Karpas-422 (cell line): ENCODE measurements at regions not wholly inside any gene's neighbourhood (a gene's known extent, or its start where the extent isn't known, plus 50 kb on each side); places are given as distances from the start of the nearest gene placed in this dataset.

ENCODE experiments used
- DNase-seq: peaks from one replicate; pipeline ENCODE4 v3.0.0-alpha.2; 2015
- H2AFZ ChIP-seq: fragments of 200-600 bp; sonication (generic); 2 replicates; pipeline ENCODE4 v1.6.1; 2014; ENCODE audit warnings: antibody characterized with exemption, low read length, mixed read lengths
- H3K27ac ChIP-seq: fragments of 200-600 bp; sonication (generic); 2 replicates; pipeline ENCODE4 v1.5.1; 2014; ENCODE audit warnings: mild to moderate bottlenecking, low read length, moderate library complexity
- H3K27me3 ChIP-seq: fragments of 200-600 bp; sonication (generic); 2 replicates; pipeline ENCODE4 v1.6.1; 2014; ENCODE audit warnings: low read length, mixed read lengths
- H3K36me3 ChIP-seq: fragments of 200-600 bp; sonication (generic); 2 replicates; pipeline ENCODE4 v1.6.1; 2014; ENCODE audit warnings: low read length, mixed read lengths; ENCODE audit not compliant: insufficient read depth
- H3K4me1 ChIP-seq: fragments of 200-600 bp; sonication (generic); 2 replicates; pipeline ENCODE4 v1.6.1; 2014; ENCODE audit warnings: mild to moderate bottlenecking, low read length, mixed read lengths
- H3K4me2 ChIP-seq: fragments of 200-600 bp; sonication (generic); 2 replicates; pipeline ENCODE4 v1.6.1; 2014; ENCODE audit warnings: low read length, low read depth, mild to moderate bottlenecking; ENCODE audit not compliant: poor library complexity, severe bottlenecking
- H3K4me3 ChIP-seq: fragments of 200-600 bp; sonication (generic); 2 replicates; pipeline ENCODE4 v1.5.1; 2014; ENCODE audit warnings: mild to moderate bottlenecking, antibody characterized with exemption, low read length, mixed read lengths
- H3K79me2 ChIP-seq: fragments of 200-600 bp; sonication (generic); 2 replicates; pipeline ENCODE4 v1.6.1; 2014; ENCODE audit warnings: mild to moderate bottlenecking, low read length, mixed read lengths
- H3K9ac ChIP-seq: fragments of 200-600 bp; sonication (generic); 2 replicates; pipeline ENCODE4 v1.6.0; 2014; ENCODE audit warnings: low read length
- H3K9me2 ChIP-seq: fragments of 200-600 bp; sonication (generic), shearing (Covaris generic); replicated peaks from 2 replicates; pipeline ENCODE4 v1.6.0; 2014; ENCODE audit warnings: mild to moderate bottlenecking, low read length, moderate library complexity; ENCODE audit not compliant: insufficient read depth
- H3K9me3 ChIP-seq: fragments of 300-700, 200-600 bp; sonication (generic); 2 replicates; pipeline ENCODE4 v1.6.1; 2014; ENCODE audit warnings: low read length, mixed read lengths
- H4K20me1 ChIP-seq: fragments of 200-600 bp; sonication (generic); 2 replicates; pipeline ENCODE4 v1.6.1; 2014; ENCODE audit warnings: mild to moderate bottlenecking, antibody characterized with exemption, low read length, low read depth; ENCODE audit not compliant: insufficient read depth

DNA sequence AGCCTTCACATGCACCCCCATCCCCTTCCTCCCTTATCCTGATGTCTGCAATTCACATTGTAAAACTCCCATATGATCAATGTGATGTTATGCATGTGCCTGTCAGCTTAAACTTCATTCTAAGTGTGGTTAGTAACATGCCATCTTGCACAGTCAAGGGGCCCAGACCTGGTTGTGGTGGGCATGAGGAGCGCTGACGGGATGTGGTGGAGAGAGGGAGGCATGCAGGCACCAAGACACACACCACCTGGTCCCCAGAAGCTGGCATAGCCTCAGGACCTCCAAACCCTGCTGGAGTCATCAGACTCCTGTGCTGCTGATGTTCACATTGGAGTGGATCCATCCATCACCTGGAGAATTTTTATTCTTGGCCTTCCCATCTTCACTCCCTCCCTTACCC is 90.5 kb upstream of the ABCC4 start:
- H3K4me2 ChIP-seq, result no peak overlapping the region
- H3K79me2 ChIP-seq, result no peaks in the 10 kb centered on the region
- no peaks in the 10 kb centered on the region for H3K36me3 ChIP-seq
- H3K27me3 ChIP-seq, result no peaks in the 10 kb centered on the region
- no peaks in the 10 kb centered on the region for H4K20me1 ChIP-seq
- H3K4me1 ChIP-seq, result peaks cover 29% of the 10 kb centered on the region
- no peak overlapping the region for H3K27ac ChIP-seq
- no peaks in the 10 kb centered on the region for H3K9me2 ChIP-seq
- no peak overlapping the region for H3K9ac ChIP-seq
- no peaks in the 10 kb centered on the region for H3K9me3 ChIP-seq
- DNase-seq, result peak; percentile 35
- H3K4me3 ChIP-seq, result no peak overlapping the region
- no peak overlapping the region for H2AFZ ChIP-seq

DNA sequence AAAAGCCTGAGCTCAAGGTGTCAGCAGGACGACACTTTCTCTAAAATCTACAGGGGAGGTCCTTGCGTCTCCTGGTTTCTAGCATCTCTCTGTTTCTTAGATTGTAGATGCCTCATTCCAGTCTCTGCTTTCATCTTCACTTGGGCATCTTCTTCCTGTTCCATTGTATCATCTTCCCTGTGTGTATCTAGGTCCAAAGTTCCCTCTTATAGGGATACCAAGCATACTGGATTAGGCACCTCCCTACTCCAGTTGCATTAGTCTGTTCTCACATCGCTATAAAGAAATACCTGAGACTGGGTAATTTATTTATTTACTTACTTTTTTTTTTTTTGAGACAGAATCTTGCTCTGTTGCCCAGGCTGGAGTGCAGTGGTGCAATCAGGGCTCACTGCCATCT is 91.3 kb upstream of the ABCC4 start:
- H3K79me2 ChIP-seq, result no peaks in the 10 kb centered on the region
- no peak overlapping the region for H3K4me2 ChIP-seq
- H3K4me1 ChIP-seq, result peaks cover 23% of the 10 kb centered on the region
- H3K9me3 ChIP-seq, result no peaks in the 10 kb centered on the region
- no peaks in the 10 kb centered on the region for H3K27me3 ChIP-seq
- no peak overlapping the region for H3K4me3 ChIP-seq
- no peaks in the 10 kb centered on the region for H3K36me3 ChIP-seq
- no peak overlapping the region for H2AFZ ChIP-seq
- H3K9ac ChIP-seq, result no peak overlapping the region
- H3K9me2 ChIP-seq, result no peaks in the 10 kb centered on the region
- H3K27ac ChIP-seq, result no peak overlapping the region
- peak; percentile 29 for DNase-seq
- no peaks in the 10 kb centered on the region for H4K20me1 ChIP-seq

DNA sequence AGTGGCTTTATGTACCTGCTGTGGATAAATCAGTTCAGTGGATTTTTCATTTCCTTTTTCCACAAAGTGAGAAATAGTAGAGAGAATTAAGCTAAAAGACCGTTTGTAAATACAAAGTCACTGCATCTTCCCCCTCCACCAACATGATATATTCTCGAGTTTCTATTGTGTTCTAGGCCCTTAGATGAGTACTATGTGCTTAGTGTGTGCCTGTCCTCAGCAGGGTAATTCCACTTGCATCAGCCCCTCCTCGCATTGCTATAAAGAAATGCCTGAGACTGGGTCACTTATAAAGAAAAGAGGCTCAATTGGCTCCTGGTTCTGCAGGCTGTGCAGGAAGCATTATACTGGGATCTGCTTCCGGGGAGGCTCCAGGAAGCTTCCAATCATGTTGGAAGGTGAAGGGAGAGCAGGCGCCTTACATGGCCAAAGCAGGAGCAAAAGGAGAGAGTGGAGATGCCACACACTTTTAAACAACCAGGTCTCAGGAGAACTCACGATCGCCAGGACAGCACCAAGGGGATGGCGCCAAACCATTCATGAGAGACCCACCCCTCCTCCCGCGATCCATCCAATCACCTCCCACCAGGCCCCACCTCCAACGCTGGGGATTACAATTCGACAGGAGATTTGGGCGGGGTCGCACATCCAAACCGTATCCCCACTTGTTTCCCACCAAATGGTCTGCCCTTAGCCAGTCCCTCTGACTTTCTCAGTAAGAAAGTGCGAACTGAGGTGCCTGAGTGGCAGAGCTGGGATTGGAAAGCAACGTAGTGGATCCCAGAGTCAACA is 102.3 kb upstream of the ABCC4 start:
- no peak overlapping the region for H3K27ac ChIP-seq
- no peak overlapping the region for H2AFZ ChIP-seq
- no peaks in the 10 kb centered on the region for H3K36me3 ChIP-seq
- H4K20me1 ChIP-seq, result no peaks in the 10 kb centered on the region
- H3K9me3 ChIP-seq, result no peaks in the 10 kb centered on the region
- no peaks in the 10 kb centered on the region for H3K27me3 ChIP-seq
- no peak overlapping the region for H3K9ac ChIP-seq
- no peak overlapping the region for H3K4me3 ChIP-seq
- H3K4me2 ChIP-seq, result no peak overlapping the region
- peak; percentile 11 for DNase-seq
- no peaks in the 10 kb centered on the region for H3K9me2 ChIP-seq
- H3K79me2 ChIP-seq, result no peaks in the 10 kb centered on the region
- H3K4me1 ChIP-seq, result no peaks in the 10 kb centered on the region

DNA sequence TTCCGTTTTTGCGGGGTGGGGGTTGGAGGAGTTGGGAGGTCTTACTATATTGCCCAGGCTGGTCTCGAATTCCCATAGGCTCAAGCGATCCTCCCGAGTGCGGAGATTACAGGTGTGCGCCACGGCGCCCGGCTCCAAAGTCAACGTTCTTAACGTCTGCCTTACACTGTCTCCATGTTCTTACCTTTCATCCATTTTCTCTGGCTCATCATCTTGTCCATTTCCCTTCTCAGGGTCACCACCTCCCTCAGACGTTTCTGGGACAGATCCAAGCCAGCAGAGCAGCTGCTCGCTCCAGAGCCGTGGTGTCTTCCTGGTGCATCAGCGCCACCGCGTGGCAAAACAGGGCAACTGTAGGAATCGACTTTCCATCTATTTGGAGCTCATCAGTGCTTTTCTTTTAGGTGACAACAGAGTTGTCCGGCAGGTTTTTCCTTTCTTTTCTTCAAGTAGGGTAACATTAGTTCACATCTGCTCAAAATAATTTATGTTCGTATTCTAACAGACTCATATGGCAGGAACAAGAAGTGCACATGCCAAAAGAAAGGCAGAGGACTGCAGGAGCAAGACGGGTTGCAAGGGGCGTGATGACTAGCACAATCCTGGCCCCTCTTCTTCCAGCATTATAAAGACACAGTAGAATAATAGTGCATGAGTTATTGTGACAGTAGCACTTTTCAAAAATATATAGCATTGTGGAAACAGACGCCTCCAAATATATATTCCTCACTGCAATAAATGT is 103.1 kb upstream of the ABCC4 start:
- no peak overlapping the region for H3K4me3 ChIP-seq
- H2AFZ ChIP-seq, result no peak overlapping the region
- H3K9me3 ChIP-seq, result no peaks in the 10 kb centered on the region
- no peak overlapping the region for H3K27ac ChIP-seq
- no peaks in the 10 kb centered on the region for H3K4me1 ChIP-seq
- no peaks in the 10 kb centered on the region for H3K79me2 ChIP-seq
- DNase-seq, result peak; percentile 88
- H4K20me1 ChIP-seq, result no peaks in the 10 kb centered on the region
- no peaks in the 10 kb centered on the region for H3K27me3 ChIP-seq
- H3K36me3 ChIP-seq, result no peaks in the 10 kb centered on the region
- no peak overlapping the region for H3K9ac ChIP-seq
- H3K4me2 ChIP-seq, result no peak overlapping the region
- H3K9me2 ChIP-seq, result no peaks in the 10 kb centered on the region

DNA sequence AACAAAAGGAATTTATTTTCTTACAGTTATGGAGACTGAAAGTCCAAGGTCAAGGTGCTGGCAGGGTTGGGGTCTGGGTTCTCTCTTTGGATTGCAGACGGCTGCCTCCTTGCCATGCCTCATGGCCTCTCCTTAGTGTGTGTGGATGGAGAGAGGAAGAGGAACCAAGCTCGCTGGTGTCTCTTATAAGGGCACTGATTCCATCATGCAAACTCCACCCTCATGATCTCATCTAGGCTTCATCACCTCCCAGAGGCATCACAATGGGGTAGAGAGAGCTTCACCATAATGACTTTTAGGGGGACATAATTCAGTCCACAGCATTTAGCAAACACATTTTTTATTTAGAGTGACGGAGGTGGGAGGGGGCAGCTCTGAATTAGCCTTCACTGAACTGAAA is 104.9 kb upstream of the ABCC4 start:
- Histone ChIP-seq H3K4me1 (no peaks in the 10 kb centered on the region), H2AFZ (no peak overlapping the region), H3K9me2 (no peaks in the 10 kb centered on the region), H3K36me3 (no peaks in the 10 kb centered on the region), H3K4me3 (no peak overlapping the region), H3K4me2 (no peak overlapping the region), H3K27ac (no peak overlapping the region), H3K79me2 (no peaks in the 10 kb centered on the region), H3K27me3 (no peaks in the 10 kb centered on the region), H4K20me1 (no peaks in the 10 kb centered on the region), H3K9me3 (no peaks in the 10 kb centered on the region), H3K9ac (no peak overlapping the region)
- DNase-seq, result peak; percentile 31

DNA sequence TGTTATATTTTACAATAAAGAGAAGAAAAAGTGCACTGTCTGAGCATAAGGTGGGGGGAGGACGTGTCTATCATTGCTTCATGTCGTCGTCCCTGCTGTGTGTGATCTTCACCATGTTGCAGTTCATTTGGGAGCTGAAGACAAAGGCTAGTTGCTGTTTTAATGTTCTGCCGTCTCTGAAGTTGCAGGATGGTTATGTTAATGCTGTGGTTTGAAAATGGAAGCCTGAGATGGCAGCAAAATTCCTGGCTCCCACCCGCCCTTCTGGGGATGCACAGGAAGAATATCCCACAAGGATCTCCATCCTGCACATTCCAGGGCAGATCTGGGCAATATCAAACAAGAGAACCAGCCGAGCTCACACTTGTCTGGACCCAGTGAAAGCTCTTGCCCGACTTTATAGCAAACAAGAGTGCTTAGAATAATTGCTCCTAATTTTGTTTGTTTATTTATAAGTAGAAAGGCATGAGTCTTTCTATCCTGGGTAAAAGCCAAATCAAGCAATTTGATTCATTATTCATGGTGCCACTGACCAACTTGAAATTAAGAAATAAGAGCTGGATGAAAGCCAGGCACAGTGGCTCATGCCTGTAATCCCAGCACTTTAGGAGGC is 110.3 kb upstream of the ABCC4 start:
- H2AFZ ChIP-seq, result no peak overlapping the region
- no peak overlapping the region for H3K9ac ChIP-seq
- no peak for DNase-seq
- no peaks in the 10 kb centered on the region for H3K9me2 ChIP-seq
- H3K27ac ChIP-seq, result no peak overlapping the region
- no peaks in the 10 kb centered on the region for H3K27me3 ChIP-seq
- no peak overlapping the region for H3K4me3 ChIP-seq
- H3K79me2 ChIP-seq, result no peaks in the 10 kb centered on the region
- H4K20me1 ChIP-seq, result no peaks in the 10 kb centered on the region
- no peak overlapping the region for H3K4me2 ChIP-seq
- H3K9me3 ChIP-seq, result no peaks in the 10 kb centered on the region
- no peaks in the 10 kb centered on the region for H3K36me3 ChIP-seq
- no peaks in the 10 kb centered on the region for H3K4me1 ChIP-seq

DNA sequence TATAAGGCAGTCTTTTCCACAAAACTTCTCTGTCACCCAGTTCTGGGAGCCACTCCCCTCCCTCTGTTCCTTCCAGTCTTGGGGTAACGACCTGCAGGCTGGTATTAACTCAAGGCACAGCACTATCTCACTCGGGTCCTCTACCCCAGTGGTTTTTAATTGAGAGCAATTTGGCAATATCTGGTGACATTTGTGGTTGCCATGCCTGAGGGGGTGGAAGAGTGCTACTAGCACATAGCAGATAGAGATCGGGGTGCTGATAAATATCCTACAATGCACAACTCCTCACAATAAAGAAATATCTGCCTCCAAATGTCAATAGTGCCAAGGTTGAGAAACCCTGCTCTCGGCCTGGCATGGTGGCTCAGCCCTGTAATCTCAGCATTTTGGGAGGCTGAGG is 117.7 kb upstream of the ABCC4 start:
- Histone ChIP-seq H4K20me1 (no peaks in the 10 kb centered on the region), H3K9ac (no peak overlapping the region), H3K9me3 (no peaks in the 10 kb centered on the region), H3K36me3 (no peaks in the 10 kb centered on the region), H3K9me2 (no peaks in the 10 kb centered on the region), H3K4me2 (no peak overlapping the region), H2AFZ (no peak overlapping the region), H3K4me1 (no peaks in the 10 kb centered on the region), H3K79me2 (no peaks in the 10 kb centered on the region), H3K27ac (no peak overlapping the region), H3K27me3 (no peaks in the 10 kb centered on the region), H3K4me3 (no peak overlapping the region)
- no peak for DNase-seq

DNA sequence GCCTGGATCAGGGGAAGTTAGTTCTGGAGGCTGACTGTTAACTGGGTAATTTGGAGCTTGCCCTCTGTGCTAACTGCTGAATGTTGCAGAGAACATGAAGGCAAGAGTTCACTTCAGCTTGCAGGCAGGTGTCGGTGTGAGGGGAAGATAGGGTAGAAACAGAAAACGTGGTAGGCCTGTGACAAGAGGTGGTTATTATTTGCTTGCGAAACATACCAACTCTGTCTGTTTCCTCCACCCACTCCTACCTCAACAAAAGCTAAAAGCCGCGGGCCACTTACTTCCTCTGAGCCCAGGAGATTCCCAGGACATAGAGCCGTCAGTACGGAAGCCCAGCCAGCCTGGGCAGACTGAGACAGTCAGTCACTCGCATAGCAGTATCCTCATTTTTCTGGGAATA is 119.2 kb upstream of the ABCC4 start:
- Histone ChIP-seq H3K4me3 (no peak overlapping the region), H3K27me3 (no peaks in the 10 kb centered on the region), H3K9me2 (no peaks in the 10 kb centered on the region), H3K4me2 (no peak overlapping the region), H3K27ac (no peak overlapping the region), H3K9ac (no peak overlapping the region), H3K36me3 (no peaks in the 10 kb centered on the region), H3K79me2 (no peaks in the 10 kb centered on the region), H4K20me1 (no peaks in the 10 kb centered on the region), H3K9me3 (no peaks in the 10 kb centered on the region), H3K4me1 (no peaks in the 10 kb centered on the region), H2AFZ (no peak overlapping the region)
- no peak for DNase-seq
